GM12801 (cell line): ENCODE measurements at regions not wholly inside any gene's neighbourhood (a gene's known extent, or its start where the extent isn't known, plus 50 kb on each side); places are given as distances from the start of the nearest gene placed in this dataset.

ENCODE experiments used
- TF ChIP-seq, protein P1 (sequence below): IDR thresholded peaks from one replicate; pipeline ENCODE4 v1.5.1; 2011; ENCODE audit warnings: control low read depth; ENCODE audit not compliant: insufficient read length; ENCODE audit errors: extremely low read depth

DNA sequence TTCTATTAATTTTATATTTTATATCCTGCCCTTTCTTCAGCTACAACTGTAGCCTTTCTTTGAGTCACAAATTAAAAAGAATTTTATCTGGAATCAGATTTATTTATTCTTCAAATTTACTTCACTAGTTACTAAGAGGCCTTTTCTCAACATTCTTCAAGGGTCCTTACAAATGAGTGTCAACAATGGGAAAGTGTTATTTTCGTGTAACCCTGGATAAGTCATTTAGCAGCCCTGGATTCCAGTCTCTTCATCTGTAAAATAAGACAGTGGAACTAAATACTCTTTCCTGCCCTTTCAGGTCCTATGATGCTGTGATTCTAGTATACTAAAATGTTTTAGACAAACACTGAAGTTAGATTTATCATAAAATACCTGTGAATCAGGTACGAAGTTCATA lies 397.0 kb downstream of the KLF12 start:
- TF ChIP-seq, protein P1, sequence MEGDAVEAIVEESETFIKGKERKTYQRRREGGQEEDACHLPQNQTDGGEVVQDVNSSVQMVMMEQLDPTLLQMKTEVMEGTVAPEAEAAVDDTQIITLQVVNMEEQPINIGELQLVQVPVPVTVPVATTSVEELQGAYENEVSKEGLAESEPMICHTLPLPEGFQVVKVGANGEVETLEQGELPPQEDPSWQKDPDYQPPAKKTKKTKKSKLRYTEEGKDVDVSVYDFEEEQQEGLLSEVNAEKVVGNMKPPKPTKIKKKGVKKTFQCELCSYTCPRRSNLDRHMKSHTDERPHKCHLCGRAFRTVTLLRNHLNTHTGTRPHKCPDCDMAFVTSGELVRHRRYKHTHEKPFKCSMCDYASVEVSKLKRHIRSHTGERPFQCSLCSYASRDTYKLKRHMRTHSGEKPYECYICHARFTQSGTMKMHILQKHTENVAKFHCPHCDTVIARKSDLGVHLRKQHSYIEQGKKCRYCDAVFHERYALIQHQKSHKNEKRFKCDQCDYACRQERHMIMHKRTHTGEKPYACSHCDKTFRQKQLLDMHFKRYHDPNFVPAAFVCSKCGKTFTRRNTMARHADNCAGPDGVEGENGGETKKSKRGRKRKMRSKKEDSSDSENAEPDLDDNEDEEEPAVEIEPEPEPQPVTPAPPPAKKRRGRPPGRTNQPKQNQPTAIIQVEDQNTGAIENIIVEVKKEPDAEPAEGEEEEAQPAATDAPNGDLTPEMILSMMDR, result no peak

- TF ChIP-seq, protein P1, result no peak
Measured at GRCh38 chr13:73733706-73734105, 400.5 kb downstream of the KLF12 start.

DNA sequence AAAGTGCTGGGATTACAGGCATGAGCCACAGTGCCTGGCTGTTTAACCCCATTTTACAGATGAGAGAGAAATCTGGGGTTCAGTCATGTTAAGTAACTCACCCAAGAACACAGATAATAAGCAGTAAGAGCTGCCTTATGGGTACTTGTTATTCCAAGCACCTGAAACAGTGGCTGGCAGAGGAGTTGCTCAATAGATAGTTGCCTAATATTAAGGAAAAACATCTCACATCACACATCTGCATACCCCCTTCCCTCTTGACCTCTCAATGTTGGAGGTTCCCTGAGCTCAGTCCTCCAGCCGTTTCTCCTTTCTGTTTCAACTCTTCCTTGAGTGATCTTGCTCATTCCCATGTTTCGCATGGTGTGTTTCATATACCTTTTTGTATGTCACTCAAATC lies 401.9 kb downstream of the KLF12 start:
- TF ChIP-seq, protein P1, result no peak

DNA sequence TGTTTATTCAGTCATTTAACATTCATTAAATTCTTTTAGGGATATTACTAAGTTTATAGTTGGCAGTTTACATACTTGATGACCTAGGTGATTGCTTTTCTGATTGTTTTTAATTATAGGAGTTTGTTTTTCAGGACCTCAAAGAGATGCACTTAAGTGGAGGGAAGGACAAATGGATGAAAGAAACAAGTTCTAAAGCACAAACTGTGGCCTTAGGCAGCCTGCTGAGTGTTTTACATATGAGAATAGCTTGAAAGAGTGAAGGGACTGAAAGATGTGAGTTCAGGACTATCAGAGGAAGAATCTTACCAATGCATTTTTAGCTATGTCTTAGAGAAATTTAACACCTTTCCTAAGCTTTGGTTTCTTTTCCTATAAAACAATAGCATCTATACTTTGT lies 402.6 kb downstream of the KLF12 start:
- TF ChIP-seq, protein P1, result no peak

DNA sequence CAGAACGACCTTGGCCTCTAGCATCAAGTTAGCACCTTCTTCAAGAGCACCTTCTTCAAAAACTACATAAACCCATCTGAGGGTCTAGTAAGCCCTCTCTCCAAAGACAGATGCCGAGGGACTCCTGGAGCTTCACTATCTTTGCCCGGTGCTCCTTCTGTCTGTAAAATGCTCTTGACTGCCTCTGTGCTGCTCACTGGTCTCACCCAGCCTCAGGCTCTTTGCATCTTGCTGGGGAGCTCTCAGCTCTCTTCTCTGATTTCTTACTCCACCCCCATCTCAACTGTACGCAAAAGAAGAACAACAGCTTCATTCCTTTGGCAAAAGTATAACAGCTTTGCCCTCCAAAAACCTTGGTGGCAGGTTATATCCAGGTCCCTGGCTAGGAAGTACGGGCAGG lies 404.2 kb downstream of the KLF12 start:
- TF ChIP-seq, protein P1, result no peak

- TF ChIP-seq, protein P1, result no peak
Measured at GRCh38 chr13:73729046-73729445, 405.2 kb downstream of the KLF12 start.

GRCh38 chr13:73722120-73722519 lies 412.1 kb downstream of the KLF12 start:
- TF ChIP-seq, protein P1, result no peak

DNA sequence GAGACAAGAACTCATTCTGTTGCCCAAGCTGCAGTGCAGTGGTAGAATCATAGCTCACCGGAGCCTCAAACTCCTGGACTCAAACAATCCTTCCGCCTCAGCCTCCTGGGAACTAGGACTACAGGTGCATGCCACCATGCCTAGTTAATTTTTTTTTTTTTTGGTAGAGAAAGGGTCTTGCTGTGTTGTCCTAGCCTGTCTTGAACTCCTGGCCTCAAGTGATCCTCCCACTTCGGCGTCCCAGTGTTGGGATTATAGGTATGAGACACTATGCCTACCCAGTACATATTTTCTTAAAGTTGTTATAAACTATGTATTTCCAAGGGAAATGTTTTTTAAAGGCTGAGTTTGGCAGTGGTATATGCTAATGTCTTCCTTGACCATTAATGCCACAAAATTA lies 412.6 kb downstream of the KLF12 start:
- TF ChIP-seq, protein P1, result no peak
